Neutrophil (primary cell): ENCODE measurements at regions not wholly inside any gene's neighbourhood (a gene's known extent, or its start where the extent isn't known, plus 50 kb on each side); places are given as distances from the start of the nearest gene placed in this dataset.

Experiments used
- H3K27ac ChIP-seq: fragments of 200-600 bp; sonication (generic); 2 replicates; pipeline ENCODE4 v1.5.1; 2016; ENCODE audit warnings: mild to moderate bottlenecking, moderate library complexity
- H3K27me3 ChIP-seq: fragments of 200-600 bp; sonication (generic); 2 replicates; pipeline ENCODE4 v1.6.0; 2016; ENCODE audit warnings: mild to moderate bottlenecking
- H3K36me3 ChIP-seq: fragments of 200-600 bp; sonication (generic); 2 replicates; pipeline ENCODE4 v1.5.1; 2017
- H3K4me1 ChIP-seq, 2 experiments: fragments of 200-600 bp in 1 of 2; sonication (generic) in 1 of 2; 1 replicate in 1 of 2; 2 replicates in 1 of 2; pipeline versions ENCODE4 v1.5.1 to v1.6.1; 2013 to 2016; ENCODE audit warnings: low read depth in 1 of 2, low read length in 1 of 2, mild to moderate bottlenecking in 1 of 2, moderate library complexity in 1 of 2; ENCODE audit not compliant: control insufficient read depth in 1 of 2, insufficient read depth in 1 of 2
- H3K4me3 ChIP-seq, 2 experiments: fragments of 200-600 bp in 1 of 2; sonication (generic) in 1 of 2; 1 replicate in 1 of 2; 2 replicates in 1 of 2; pipeline ENCODE4 v1.5.1; 2013 to 2016; ENCODE audit warnings: low read depth in 1 of 2, low read length in 1 of 2, mild to moderate bottlenecking in 1 of 2, moderate library complexity in 1 of 2
- H3K9me3 ChIP-seq: fragments of 200-600 bp; sonication (generic); 2 replicates; pipeline ENCODE4 v1.5.1; 2016
- TF ChIP-seq, protein P1 (sequence below): fragments of 200-600 bp; sonication (generic); IDR thresholded peaks from 2 replicates; pipeline ENCODE4 v1.5.1; 2016; ENCODE audit warnings: antibody characterized with exemption

DNA sequence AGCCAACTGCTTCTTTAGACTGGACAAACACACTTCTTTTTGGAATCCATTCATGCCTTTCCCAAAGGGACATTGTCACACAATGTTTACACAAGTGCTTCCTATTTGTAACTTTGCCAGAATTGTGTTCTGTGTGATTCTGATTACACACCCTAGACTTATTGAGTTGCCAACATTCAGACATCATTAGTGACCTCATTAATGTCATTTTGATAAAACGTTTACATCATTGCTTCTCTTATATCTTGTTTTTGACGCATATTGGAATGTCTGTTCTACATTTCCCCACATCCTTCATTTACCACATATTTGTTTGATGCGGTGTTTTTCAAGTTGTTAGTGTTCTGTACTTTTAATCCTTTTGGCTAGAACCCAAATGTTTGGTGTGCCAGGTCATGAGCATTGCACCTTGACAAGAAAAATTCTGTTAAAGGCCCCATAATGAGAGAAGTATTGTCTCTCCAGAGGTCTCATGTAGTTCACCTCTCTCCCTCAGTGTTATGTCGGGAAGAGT, 305.5 kb downstream of the AEBP2 start:
- Histone ChIP-seq H3K27ac (no peak overlapping the region), H3K27me3 (no peaks in the 10 kb centered on the region), H3K9me3 (no peaks in the 10 kb centered on the region), H3K4me1 (no peaks in the 10 kb centered on the region), H3K4me3 (no peak overlapping the region), H3K36me3 (no peaks in the 10 kb centered on the region)
- TF ChIP-seq, protein P1, sequence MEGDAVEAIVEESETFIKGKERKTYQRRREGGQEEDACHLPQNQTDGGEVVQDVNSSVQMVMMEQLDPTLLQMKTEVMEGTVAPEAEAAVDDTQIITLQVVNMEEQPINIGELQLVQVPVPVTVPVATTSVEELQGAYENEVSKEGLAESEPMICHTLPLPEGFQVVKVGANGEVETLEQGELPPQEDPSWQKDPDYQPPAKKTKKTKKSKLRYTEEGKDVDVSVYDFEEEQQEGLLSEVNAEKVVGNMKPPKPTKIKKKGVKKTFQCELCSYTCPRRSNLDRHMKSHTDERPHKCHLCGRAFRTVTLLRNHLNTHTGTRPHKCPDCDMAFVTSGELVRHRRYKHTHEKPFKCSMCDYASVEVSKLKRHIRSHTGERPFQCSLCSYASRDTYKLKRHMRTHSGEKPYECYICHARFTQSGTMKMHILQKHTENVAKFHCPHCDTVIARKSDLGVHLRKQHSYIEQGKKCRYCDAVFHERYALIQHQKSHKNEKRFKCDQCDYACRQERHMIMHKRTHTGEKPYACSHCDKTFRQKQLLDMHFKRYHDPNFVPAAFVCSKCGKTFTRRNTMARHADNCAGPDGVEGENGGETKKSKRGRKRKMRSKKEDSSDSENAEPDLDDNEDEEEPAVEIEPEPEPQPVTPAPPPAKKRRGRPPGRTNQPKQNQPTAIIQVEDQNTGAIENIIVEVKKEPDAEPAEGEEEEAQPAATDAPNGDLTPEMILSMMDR: no peak

DNA sequence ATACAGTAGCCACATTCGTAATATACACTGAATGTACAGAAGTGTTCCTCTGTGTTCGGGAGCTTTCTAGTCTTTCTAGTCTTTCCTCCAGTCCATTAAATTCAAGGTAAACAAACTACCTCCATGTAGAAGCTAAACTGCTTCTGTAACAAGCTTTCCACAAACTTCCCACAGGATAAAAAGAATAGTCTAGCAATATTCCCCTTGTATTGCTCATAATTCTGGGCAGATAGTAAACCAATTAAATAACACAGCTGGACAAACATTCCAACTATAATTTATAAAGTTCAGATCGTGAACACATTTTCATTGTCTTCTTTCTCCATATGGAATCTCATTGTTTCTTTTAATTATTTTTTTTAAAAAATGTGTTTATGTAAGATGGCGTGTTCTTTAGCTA, 307.2 kb downstream of the AEBP2 start:
- H3K27me3 ChIP-seq: no peaks in the 10 kb centered on the region
- TF ChIP-seq, protein P1: no peak

DNA sequence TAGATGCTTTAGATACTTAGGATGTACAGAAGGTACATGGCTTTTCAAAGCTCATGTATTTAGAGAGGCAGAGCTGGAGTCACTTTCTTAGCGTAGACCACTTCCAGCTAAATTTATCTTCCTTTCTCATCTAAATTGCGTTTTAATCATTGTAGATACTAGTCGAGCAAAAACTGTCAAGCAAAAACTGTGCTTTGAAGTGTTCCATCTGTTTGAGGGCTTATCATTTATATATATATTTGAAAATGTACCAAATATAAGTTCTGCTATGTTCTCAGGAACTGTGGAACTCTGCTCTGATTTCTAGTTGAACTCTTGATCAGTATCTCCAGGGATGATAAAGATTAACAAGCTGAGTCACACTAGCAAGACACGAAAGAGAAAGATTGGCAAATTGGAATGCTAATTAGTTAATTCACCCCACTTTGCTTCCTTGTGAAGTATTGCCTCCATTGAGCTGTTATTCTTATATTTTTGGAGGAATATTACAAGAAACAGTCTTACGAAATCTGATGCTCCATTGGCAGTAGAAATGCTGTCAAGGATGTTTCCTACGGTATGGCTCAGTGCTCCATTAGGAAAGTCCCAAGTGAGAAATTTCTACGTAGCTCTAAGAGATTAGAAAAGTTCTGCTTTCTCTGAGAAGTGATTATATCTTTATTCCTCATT, 310.7 kb downstream of the AEBP2 start:
- peaks cover 8% of the 10 kb centered on the region for H3K9me3 ChIP-seq
- H3K27ac ChIP-seq: no peak overlapping the region
- TF ChIP-seq, protein P1: no peak
- H3K36me3 ChIP-seq: no peaks in the 10 kb centered on the region
- no peaks in the 10 kb centered on the region for H3K4me1 ChIP-seq
- H3K4me3 ChIP-seq: no peak overlapping the region
- H3K27me3 ChIP-seq: no peaks in the 10 kb centered on the region

More for the DNA sequence above, 307.2 kb downstream of the AEBP2 start:
- Histone ChIP-seq H3K36me3 (no peaks in the 10 kb centered on the region), H3K9me3 (no peaks in the 10 kb centered on the region), H3K4me1 (no peaks in the 10 kb centered on the region), H3K4me3 (no peak overlapping the region), H3K27ac (no peak overlapping the region)

DNA sequence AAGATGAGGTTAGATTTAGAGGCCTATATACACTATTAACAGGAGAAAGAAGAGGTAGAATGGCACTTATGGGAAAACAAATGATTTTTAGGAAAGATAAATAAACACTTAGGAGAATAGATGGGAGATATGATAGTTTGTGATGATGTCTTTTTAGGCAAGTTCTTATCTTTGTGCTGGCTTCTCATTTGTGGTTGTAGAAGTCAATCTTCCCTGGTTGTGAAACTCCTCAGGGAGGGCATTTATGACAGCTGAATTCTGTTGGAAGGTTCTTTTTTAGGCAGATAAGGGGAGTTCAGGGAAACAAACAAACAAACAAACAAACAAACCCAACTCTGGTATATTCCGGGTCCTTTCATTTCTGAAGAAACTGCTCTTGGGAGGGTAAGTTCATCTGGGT, 311.8 kb downstream of the AEBP2 start:
- H3K36me3 ChIP-seq: no peaks in the 10 kb centered on the region
- no peak overlapping the region for H3K4me3 ChIP-seq
- no peaks in the 10 kb centered on the region for H3K4me1 ChIP-seq
- H3K9me3 ChIP-seq: peaks cover 8% of the 10 kb centered on the region
- TF ChIP-seq, protein P1: no peak
- H3K27ac ChIP-seq: no peak overlapping the region
- no peaks in the 10 kb centered on the region for H3K27me3 ChIP-seq

DNA sequence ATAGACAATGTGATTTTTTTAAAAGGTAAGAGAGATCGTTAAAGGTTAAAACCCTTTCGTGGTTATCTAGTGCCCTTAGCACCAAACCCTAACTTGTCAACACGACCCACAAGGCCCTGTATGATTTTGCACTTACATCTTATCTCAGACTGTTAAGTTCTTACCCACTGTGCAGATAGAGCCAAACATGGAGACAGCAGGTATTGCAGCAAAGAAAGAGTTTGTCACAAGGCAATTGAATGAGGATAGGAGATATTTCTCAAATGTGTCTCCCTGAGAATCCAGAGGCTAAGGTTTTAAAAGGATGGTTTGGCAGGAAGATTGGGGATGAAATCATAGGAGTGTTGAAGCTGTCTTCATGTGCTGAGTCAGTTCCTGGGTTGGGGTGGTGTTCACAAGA, 313.4 kb downstream of the AEBP2 start:
- no peaks in the 10 kb centered on the region for H3K36me3 ChIP-seq
- H3K27me3 ChIP-seq: no peaks in the 10 kb centered on the region
- no peaks in the 10 kb centered on the region for H3K4me1 ChIP-seq
- peaks cover 8% of the 10 kb centered on the region for H3K9me3 ChIP-seq
- H3K27ac ChIP-seq: no peak overlapping the region
- TF ChIP-seq, protein P1: no peak
- no peak overlapping the region for H3K4me3 ChIP-seq
